ENCODE measurements at regions not wholly inside any gene's neighbourhood (a gene's known extent, or its start where the extent isn't known, plus 50 kb on each side); places are given as distances from the start of the nearest gene placed in this dataset.

DNA sequence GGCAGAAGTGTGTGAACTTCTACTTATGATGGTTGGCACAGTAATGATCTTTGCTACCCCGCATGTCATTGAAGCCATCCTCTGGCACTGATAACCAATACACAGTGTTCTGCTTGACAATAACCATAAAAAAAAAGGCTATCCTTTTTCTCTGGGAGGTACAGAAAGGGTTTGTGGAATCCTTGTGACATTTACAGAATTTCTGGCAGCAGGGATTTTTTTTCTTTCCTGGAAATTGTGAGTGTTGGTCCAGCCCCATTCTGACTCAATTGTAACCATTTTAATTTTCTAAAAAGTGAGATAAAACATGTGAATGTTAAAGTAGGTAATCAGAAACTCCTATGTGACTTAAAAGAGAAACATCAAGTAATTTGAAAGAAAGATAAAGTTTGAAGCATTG, 943.8 kb downstream of the TMTC2 start:
- no peak for TF ChIP-seq EZH2 (IDR thresholded peaks at IDR 0.05)
- TF ChIP-seq POLR2AphosphoS5 (IDR thresholded peaks at IDR 0.05; ENCODE audit: borderline replicate concordance, low read depth, low read length), result no peak
- TF ChIP-seq FOXP2 (optimal IDR thresholded peaks at IDR 0.05; ENCODE audit: control extremely low read depth, extremely low read length, insufficient read depth), result no peak
